NCI-H526 (cell line): ENCODE measurements at regions not wholly inside any gene's neighbourhood (a gene's known extent, or its start where the extent isn't known, plus 50 kb on each side); places are given as distances from the start of the nearest gene placed in this dataset.
"Not testable (repeated sequence)": the region's sequence is repeated elsewhere in the genome, so short reads cannot be mapped to it uniquely, and the experiment has no call there.

Experiments
- DNase-seq, 2 experiments: peaks; one replicate each; lab custom pipeline; 2025; lab: John Stamatoyannopoulos, UW

- DNase-seq: not testable (repeated sequence)
These were observed 50.6 kb upstream of the MYL10 start for GRCh38 chr7:101679653-101680173.

- DNase-seq: no peak
These were observed 51.5 kb upstream of the MYL10 start for GRCh38 chr7:101680406-101681145.

GRCh38 chr7:101681170-101682007 lies 52.3 kb upstream of the MYL10 start:
- DNase-seq: no peak

- DNase-seq: no peak
These were observed 55.9 kb upstream of the MYL10 start for GRCh38 chr7:101684983-101685330.

- no peak for DNase-seq
These were observed 56.9 kb upstream of the MYL10 start for GRCh38 chr7:101686030-101686429.

- DNase-seq: no peak
These were observed 58.0 kb upstream of the MYL10 start for GRCh38 chr7:101687081-101687480.

- no peak for DNase-seq
These were observed 58.7 kb upstream of the MYL10 start for GRCh38 chr7:101687791-101688182.

- peak; percentile 56 to 88 for DNase-seq
These were observed 59.2 kb upstream of the MYL10 start for GRCh38 chr7:101688183-101688831.

- DNase-seq: no peak
These were observed 60.2 kb upstream of the MYL10 start for GRCh38 chr7:101688995-101689907.

- no peak for DNase-seq
These were observed 61.0 kb upstream of the MYL10 start for GRCh38 chr7:101690061-101690460.

GRCh38 chr7:101691822-101692384 lies 62.8 kb upstream of the MYL10 start:
- DNase-seq: no peak

GRCh38 chr7:101693498-101694091 lies 64.5 kb upstream of the MYL10 start:
- no peak for DNase-seq

GRCh38 chr7:101698964-101699363 lies 69.9 kb upstream of the MYL10 start:
- no peak for DNase-seq

GRCh38 chr7:101699399-101699798 lies 70.3 kb upstream of the MYL10 start:
- no peak for DNase-seq

- DNase-seq: no peak
These were observed 71.1 kb upstream of the MYL10 start for GRCh38 chr7:101699881-101700823.

GRCh38 chr7:101701153-101701794 lies 72.2 kb upstream of the MYL10 start:
- no peak for DNase-seq

GRCh38 chr7:101702362-101702850 lies 73.3 kb upstream of the MYL10 start:
- peak in 1 of 2 experiments; percentile 38 for DNase-seq

- no peak for DNase-seq
These were observed 76.2 kb upstream of the MYL10 start for GRCh38 chr7:101705331-101705730.

GRCh38 chr7:101707587-101707986 lies 78.5 kb upstream of the MYL10 start:
- peak in 1 of 2 experiments; percentile 33 for DNase-seq
